ENCODE measurements at regions not wholly inside any gene's neighbourhood (a gene's known extent, or its start where the extent isn't known, plus 50 kb on each side); places are given as distances from the start of the nearest gene placed in this dataset.
"Not testable (repeated sequence)": the region's sequence is repeated elsewhere in the genome, so short reads cannot be mapped to it uniquely, and the experiment has no call there.

DNA sequence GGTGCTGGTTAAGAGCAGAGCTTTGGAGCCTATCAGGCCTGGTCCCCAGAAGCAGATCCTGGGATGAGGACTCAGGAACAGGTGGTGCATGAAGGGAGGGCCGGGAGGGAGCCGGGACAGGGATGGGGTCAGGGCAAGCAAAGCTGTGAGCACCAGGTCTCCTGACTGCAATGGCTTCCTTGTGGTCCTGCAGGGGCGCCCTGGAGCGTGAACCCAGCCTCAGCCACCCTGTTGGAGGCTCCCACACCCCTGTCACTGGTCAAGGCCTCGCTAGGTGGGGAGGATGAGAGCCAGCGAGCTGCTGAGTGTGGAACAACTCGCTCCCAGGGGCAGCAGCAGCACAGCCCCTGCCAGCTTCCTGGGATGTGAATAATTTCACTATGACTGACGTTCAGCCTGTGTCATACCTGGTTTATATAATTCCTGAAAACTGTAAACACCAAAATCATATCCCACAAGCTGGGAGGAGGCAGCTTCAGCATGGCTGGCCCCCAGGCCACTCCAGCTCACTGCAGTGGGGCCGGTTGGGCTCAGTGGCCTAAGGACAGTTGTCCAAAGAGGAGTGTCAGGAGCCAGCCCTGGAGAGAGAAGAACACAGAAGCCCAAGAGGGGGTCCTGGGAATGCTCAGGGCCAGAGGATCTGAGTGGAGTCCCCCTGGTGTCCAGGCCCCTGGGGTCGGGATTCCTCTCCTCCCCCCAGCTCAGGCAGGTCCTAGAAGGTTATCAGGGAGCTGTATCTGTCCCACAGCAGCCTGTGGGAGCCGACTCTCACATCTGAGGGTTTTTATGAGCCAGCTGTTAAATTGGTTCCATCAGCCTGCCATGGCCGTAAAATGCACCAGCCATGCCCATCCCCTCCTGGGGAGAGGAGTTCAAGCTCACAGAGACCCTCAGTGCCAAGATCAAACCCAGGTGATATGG, 272.9 kb downstream of the ADGRD1 start:
- Histone ChIP-seq H3K36me3 (replicated peaks in 1 of 2) (no peaks in the 10 kb centered on the region), H3K9me3 (replicated peaks in 1 of 3) (no peaks in the 10 kb centered on the region), H3K4me1 (replicated peaks in 1 of 2) (peaks cover 0 to 11% of the 10 kb centered on the region in 2 donors), H3K4me3 (no peak overlapping the region), H3K27me3 (no peaks in the 10 kb centered on the region), H3K27ac (no peak overlapping the region)
- TF ChIP-seq POLR2A (IDR thresholded peaks at IDR 0.05) (no peak), CTCF (IDR thresholded peaks at IDR 0.05) (no peak)
- intact Hi-C loops (cut with DNase I) = no loop called here
- DNase-seq = no peak
- WGBS, 4 donors = 47 to 72% (median 67%) methylated on average over 5 to 12 of the region's 12 CpGs

GRCh38 chr12:131227641-131228040, 273.9 kb downstream of the ADGRD1 start:
- 88 to 94% (median 93%) methylated on average over 6 to 21 of the region's 22 CpGs for WGBS, 4 donors
- H3K27me3 ChIP-seq; H3K9me3 ChIP-seq (replicated peaks in 1 of 3); intact Hi-C loops (cut with DNase I); H3K36me3 ChIP-seq (replicated peaks in 1 of 2); H3K4me3 ChIP-seq; H3K27ac ChIP-seq; DNase-seq: not testable (repeated sequence)
- peaks cover 0 to 11% of the 10 kb centered on the region in 2 donors for H3K4me1 ChIP-seq (replicated peaks in 1 of 2)

DNA sequence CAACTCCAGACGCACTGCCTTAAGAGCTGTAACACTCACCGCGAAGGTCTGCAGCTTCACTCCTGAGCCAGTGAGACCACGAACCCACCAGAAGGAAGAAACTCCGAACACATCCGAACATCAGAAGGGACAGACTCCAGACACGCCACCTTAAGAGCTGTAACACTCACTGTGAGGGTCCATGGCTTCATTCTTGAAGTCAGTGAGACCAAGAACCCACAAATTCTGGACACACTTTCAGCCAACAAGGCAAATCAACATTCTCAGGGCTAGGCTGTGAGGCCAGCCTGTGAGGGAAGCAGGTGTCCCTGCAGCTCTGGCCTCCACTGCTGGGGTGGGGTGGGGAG, 275.3 kb downstream of the ADGRD1 start:
- Histone ChIP-seq H3K4me1 (replicated peaks in 1 of 2) (peaks cover 0 to 11% of the 10 kb centered on the region in 2 donors), H3K27ac (peak overlapping the region in 2 of 5 donors; percentile 41 to 52)
- intact Hi-C loops (cut with DNase I); H3K9me3 ChIP-seq (replicated peaks in 1 of 3); DNase-seq; H3K36me3 ChIP-seq (replicated peaks in 1 of 2); H3K27me3 ChIP-seq; H3K4me3 ChIP-seq: not testable (repeated sequence)
- 69 to 83% (median 74%) methylated on average over 1 to 7 of the region's 7 CpGs for WGBS, 4 donors

- intact Hi-C loops (cut with DNase I) = no loop called here
- peak; percentile 33 to 87 (median 40) for DNase-seq
- H3K27ac ChIP-seq = peak overlapping the region in 2 of 5 donors; percentile 41 to 52
Measured at GRCh38 chr12:131229426-131230339, 276.0 kb downstream of the ADGRD1 start.

More at GRCh38 chr12:131229426-131230339, 276.0 kb downstream of the ADGRD1 start:
- peaks cover 0 to 11% of the 10 kb centered on the region in 2 donors for H3K4me1 ChIP-seq (replicated peaks in 1 of 2)
- no peaks in the 10 kb centered on the region for H3K27me3 ChIP-seq
- TF ChIP-seq POLR2A (IDR thresholded peaks at IDR 0.05) (no peak), CTCF (IDR thresholded peaks at IDR 0.05) (no peak)
- no peaks in the 10 kb centered on the region for H3K36me3 ChIP-seq (replicated peaks in 1 of 2)
- H3K9me3 ChIP-seq (replicated peaks in 1 of 3) = no peaks in the 10 kb centered on the region
- 22 to 41% (median 31%) methylated on average over 6 to 17 of the region's 17 CpGs for WGBS, 4 donors
- H3K4me3 ChIP-seq = no peak overlapping the region

Measured in adrenal gland (tissue), 9 donors.